Kidney (tissue), 13 donors: ENCODE measurements at regions not wholly inside any gene's neighbourhood (a gene's known extent, or its start where the extent isn't known, plus 50 kb on each side); places are given as distances from the start of the nearest gene placed in this dataset.

Source experiments
- DNase-seq, 5 donors: peaks; one replicate each; pipeline ENCODE4 v3.0.0-alpha.2; 2013 to 2020
- FAIRE-seq: peaks from 2 replicates; lab custom pipeline; 2012; peaks lifted over from hg19 to GRCh38; lab: Jason Lieb, UNC
- H3K27ac ChIP-seq, 2 donors: one replicate each; pipeline ENCODE4 v1.7.0; 2013; ENCODE audit warnings: low read depth in 2 of 2, low read length in 2 of 2, inconsistent platforms in 1 of 2
- H3K27me3 ChIP-seq: one replicate; pipeline ENCODE4 v1.7.1; 2013; ENCODE audit warnings: low read length, inconsistent platforms; ENCODE audit not compliant: control insufficient read depth, insufficient read depth
- H3K36me3 ChIP-seq, 3 donors: one replicate each; pipeline versions ENCODE4 v1.7.0 to v1.7.1; 2013; ENCODE audit warnings: low read length in 3 of 3, control low read depth in 1 of 3, inconsistent platforms in 1 of 3; ENCODE audit not compliant: insufficient read depth in 3 of 3, control insufficient read depth in 2 of 3
- H3K4me1 ChIP-seq, 3 donors: one replicate each; pipeline versions ENCODE4 v1.7.0 to v1.7.1; 2013; ENCODE audit warnings: low read length in 3 of 3, inconsistent platforms in 1 of 3, low read depth in 1 of 3; ENCODE audit not compliant: control insufficient read depth in 2 of 3, insufficient read depth in 2 of 3
- H3K4me3 ChIP-seq, 3 donors: one replicate each; pipeline versions ENCODE4 v1.7.0 to v1.8.1; 2013; ENCODE audit warnings: low read length in 3 of 3, control low read depth in 1 of 3, inconsistent platforms in 1 of 3
- H3K9ac ChIP-seq, 3 donors: one replicate each; pipeline versions ENCODE4 v1.7.0 to v1.7.1; 2013; ENCODE audit warnings: low read length in 3 of 3, control low read depth in 1 of 3, inconsistent platforms in 1 of 3
- H3K9me3 ChIP-seq, 3 donors: one replicate each; pipeline versions ENCODE4 v1.7.0 to v1.7.1; 2013; ENCODE audit warnings: low read length in 3 of 3, control low read depth in 1 of 3, inconsistent platforms in 1 of 3; ENCODE audit not compliant: control insufficient read depth in 2 of 3, insufficient read depth in 1 of 3
- intact Hi-C: fragments of 100-400 bp; cut with DNase I; formaldehyde crosslinking; loops from one replicate; pipeline ENCODE4 v1.11.1; 2022
- TF ChIP-seq, protein P1 (sequence below): IDR thresholded peaks from 3 replicates; pipeline ENCODE4 v1.5.1; 2012; ENCODE audit warnings: mild to moderate bottlenecking, moderate library complexity, borderline replicate concordance; ENCODE audit not compliant: insufficient read depth; ENCODE audit errors: extremely low read depth
- donor health status: control.
- donor health status: control.
- donor health status: control.
- donor health status: control.
- donor health status: control.
- donor health status: DM: yes; HTN: yes; CAD: no.
- donor health status: Normal renal cell carcinoma (clear cell type).

DNA sequence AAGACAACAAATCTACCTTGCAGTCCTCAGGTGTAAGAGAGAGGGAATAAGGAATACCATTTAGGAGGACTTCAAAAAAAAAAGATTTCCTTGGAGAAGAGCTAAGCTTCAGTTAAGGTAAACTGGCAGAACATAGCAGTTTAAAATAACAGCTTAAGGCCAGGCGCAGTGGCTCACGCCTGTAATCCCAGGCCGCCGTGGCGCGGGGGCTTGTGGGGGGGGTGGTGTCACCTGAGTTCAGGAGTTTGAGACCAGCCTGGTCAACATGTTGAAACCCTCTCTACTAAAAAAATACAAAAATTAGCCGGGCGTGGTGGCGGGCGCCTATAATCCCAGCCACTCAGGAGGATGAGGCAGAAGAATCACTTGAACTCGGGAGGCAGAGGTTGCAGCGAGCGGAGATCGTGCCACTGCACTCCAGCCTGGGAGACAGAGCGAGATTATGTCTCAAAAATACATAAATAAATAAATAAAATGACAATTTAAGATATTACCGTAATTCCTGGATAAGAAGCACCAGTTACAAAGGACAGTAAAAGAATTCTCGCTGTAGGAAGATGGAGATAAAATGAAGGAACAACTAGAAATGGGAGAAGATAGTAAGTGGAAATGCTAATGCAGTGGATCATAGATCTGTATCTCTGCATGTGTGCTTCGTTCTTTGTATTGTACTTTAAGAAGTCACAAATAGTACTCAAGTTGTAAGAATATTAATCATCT, 1140.2 kb downstream of the NCAM2 start:
- TF ChIP-seq, protein P1, sequence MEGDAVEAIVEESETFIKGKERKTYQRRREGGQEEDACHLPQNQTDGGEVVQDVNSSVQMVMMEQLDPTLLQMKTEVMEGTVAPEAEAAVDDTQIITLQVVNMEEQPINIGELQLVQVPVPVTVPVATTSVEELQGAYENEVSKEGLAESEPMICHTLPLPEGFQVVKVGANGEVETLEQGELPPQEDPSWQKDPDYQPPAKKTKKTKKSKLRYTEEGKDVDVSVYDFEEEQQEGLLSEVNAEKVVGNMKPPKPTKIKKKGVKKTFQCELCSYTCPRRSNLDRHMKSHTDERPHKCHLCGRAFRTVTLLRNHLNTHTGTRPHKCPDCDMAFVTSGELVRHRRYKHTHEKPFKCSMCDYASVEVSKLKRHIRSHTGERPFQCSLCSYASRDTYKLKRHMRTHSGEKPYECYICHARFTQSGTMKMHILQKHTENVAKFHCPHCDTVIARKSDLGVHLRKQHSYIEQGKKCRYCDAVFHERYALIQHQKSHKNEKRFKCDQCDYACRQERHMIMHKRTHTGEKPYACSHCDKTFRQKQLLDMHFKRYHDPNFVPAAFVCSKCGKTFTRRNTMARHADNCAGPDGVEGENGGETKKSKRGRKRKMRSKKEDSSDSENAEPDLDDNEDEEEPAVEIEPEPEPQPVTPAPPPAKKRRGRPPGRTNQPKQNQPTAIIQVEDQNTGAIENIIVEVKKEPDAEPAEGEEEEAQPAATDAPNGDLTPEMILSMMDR, result no peak
- intact Hi-C loops, result no loop called here

DNA sequence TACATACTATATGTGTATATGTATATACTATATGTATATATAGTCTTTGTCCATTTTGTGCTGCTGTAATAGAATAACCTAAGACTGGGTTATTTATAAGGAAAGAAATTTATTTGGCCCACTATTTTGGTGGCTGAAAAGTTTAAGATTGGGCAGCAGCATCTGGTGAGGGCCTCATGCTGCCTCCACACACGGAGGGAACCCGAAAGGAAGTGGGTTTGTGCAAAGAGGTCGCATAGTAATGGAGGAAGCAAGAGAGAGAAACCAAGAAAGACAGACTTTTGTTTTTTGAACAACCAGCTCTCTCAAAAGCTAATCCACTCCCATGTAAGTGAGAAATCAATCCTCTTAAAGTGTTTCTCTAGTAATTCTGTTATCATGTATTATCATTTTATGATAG, 1147.3 kb downstream of the NCAM2 start:
- intact Hi-C loops, result no loop called here
- Histone ChIP-seq H3K4me1 (no peaks in the 10 kb centered on the region), H3K9ac (no peak overlapping the region), H3K27me3 (no peaks in the 10 kb centered on the region), H3K36me3 (no peaks in the 10 kb centered on the region), H3K27ac (no peak overlapping the region), H3K9me3 (peaks cover 0 to 9% (median 0%) of the 10 kb centered on the region in 3 donors), H3K4me3 (no peak overlapping the region)
- TF ChIP-seq, protein P1, result no peak
- FAIRE-seq, result no peak
- no peak for DNase-seq

More for the DNA sequence above, 1140.2 kb downstream of the NCAM2 start:
- no peaks in the 10 kb centered on the region for H3K9me3 ChIP-seq
- H3K4me3 ChIP-seq, result no peak overlapping the region
- no peaks in the 10 kb centered on the region for H3K36me3 ChIP-seq
- DNase-seq, result no peak
- H3K9ac ChIP-seq, result no peak overlapping the region
- no peak for FAIRE-seq
- no peaks in the 10 kb centered on the region for H3K4me1 ChIP-seq
- H3K27me3 ChIP-seq, result no peaks in the 10 kb centered on the region
- no peak overlapping the region for H3K27ac ChIP-seq

DNA sequence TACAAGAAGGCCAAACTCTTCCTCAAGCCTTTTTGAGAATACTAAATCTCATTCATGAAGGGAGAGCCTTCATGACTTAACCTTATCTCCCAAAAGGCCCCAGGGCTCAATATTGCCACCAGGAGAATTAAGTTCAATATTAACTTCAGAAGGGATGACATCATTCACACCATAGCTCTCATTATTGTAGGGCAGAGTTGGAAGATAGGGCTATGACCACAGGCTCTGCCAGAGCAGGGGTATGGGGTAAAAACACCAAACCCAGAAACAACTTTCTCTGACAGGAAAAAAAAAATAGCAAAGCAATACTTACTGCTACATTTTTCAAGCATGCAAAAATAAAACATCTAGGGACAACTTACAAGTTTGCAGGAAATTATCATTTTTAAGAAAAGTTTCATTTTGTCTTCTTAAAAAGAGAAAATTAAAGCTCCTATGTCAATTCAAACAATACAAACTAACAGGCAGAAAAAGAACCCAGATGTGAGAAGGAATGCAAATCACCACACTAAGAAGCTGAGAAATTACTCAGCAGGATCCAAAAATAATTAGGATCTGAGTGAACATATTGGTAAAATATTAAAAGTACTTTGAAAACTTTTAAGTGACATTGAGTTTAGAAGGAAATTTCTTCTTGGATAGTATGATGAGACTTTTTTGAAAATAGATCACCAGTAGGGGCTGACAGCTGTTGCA, 1156.5 kb downstream of the NCAM2 start:
- no peak overlapping the region for H3K9ac ChIP-seq
- H3K4me1 ChIP-seq, result no peaks in the 10 kb centered on the region
- H3K27ac ChIP-seq, result no peak overlapping the region
- no peaks in the 10 kb centered on the region for H3K9me3 ChIP-seq
- H3K27me3 ChIP-seq, result no peaks in the 10 kb centered on the region
- intact Hi-C loops, result no loop called here
- DNase-seq (no peak), FAIRE-seq (no peak)
- no peak overlapping the region for H3K4me3 ChIP-seq
- H3K36me3 ChIP-seq, result no peaks in the 10 kb centered on the region
- TF ChIP-seq, protein P1, result no peak
